ENCODE measurements at regions not wholly inside any gene's neighbourhood (a gene's known extent, or its start where the extent isn't known, plus 50 kb on each side); places are given as distances from the start of the nearest gene placed in this dataset.

DNA sequence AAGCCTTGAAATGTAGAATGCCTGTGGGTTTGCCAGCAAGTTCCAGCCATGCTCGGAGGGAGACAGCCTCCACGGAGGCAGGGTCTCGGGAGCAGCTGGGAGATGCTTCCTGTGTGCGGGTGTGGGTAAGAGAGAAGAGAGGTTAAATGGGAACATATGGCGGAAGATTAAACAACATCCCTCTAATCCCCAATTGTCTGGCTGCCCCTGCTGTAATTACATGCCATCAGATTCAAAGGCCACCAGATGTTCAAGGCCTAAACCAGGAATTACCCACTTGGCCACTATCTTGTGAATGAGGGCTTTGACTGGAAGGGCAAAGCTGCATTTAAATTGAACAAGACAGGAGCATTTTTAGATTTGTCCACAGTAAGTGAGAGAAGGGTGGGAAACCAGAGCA lies 81.4 kb upstream of the BACE2 start:
- TF ChIP-seq, protein P1, sequence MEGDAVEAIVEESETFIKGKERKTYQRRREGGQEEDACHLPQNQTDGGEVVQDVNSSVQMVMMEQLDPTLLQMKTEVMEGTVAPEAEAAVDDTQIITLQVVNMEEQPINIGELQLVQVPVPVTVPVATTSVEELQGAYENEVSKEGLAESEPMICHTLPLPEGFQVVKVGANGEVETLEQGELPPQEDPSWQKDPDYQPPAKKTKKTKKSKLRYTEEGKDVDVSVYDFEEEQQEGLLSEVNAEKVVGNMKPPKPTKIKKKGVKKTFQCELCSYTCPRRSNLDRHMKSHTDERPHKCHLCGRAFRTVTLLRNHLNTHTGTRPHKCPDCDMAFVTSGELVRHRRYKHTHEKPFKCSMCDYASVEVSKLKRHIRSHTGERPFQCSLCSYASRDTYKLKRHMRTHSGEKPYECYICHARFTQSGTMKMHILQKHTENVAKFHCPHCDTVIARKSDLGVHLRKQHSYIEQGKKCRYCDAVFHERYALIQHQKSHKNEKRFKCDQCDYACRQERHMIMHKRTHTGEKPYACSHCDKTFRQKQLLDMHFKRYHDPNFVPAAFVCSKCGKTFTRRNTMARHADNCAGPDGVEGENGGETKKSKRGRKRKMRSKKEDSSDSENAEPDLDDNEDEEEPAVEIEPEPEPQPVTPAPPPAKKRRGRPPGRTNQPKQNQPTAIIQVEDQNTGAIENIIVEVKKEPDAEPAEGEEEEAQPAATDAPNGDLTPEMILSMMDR (IDR thresholded peaks at IDR 0.05) = no peak
- no peak for TF ChIP-seq EZH2 (IDR thresholded peaks at IDR 0.05; ENCODE audit: borderline replicate concordance, insufficient read depth, low read depth, low read length, poor library complexity, severe bottlenecking)
